ENCODE measurements at regions not wholly inside any gene's neighbourhood (a gene's known extent, or its start where the extent isn't known, plus 50 kb on each side); places are given as distances from the start of the nearest gene placed in this dataset.

GRCh38 chr2:56030901-56031300, 107.3 kb upstream of the EFEMP1 start:
- TF ChIP-seq POLR2AphosphoS5 (IDR thresholded peaks at IDR 0.05) (no peak), CTCF (IDR thresholded peaks at IDR 0.05) (no peak), EP300 (IDR thresholded peaks at IDR 0.05) (no peak), POLR2A (IDR thresholded peaks at IDR 0.05) (no peak)

Data from upper lobe of left lung (tissue), 4 donors.